ENCODE measurements at regions not wholly inside any gene's neighbourhood (a gene's known extent, or its start where the extent isn't known, plus 50 kb on each side); places are given as distances from the start of the nearest gene placed in this dataset.

GRCh38 chr4:177185579-177185978, 124.1 kb upstream of the NEIL3 start:
- TF ChIP-seq FOXP2 (optimal IDR thresholded peaks at IDR 0.05; ENCODE audit: borderline replicate concordance, extremely low read depth, extremely low read length, insufficient read depth), result no peak
- TF ChIP-seq SIN3A (IDR thresholded peaks at IDR 0.05; ENCODE audit: borderline replicate concordance, insufficient read depth, low read length), result no peak
- no peak for TF ChIP-seq REST (IDR thresholded peaks at IDR 0.05; ENCODE audit: insufficient read depth in 1 of 2, low read depth in 2 of 2, low read length in 2 of 2)
- TF ChIP-seq TAF1 (IDR thresholded peaks at IDR 0.05; ENCODE audit: borderline replicate concordance, insufficient read depth, low read length), result no peak
- TF ChIP-seq POLR2AphosphoS5 (IDR thresholded peaks at IDR 0.05; ENCODE audit: low read depth, low read length), result no peak

- no peak for TF ChIP-seq TAF1 (IDR thresholded peaks at IDR 0.05; ENCODE audit: borderline replicate concordance, insufficient read depth, low read length)
- TF ChIP-seq FOXP2 (optimal IDR thresholded peaks at IDR 0.05; ENCODE audit: borderline replicate concordance, extremely low read depth, extremely low read length, insufficient read depth), result no peak
- no peak for TF ChIP-seq POLR2AphosphoS5 (IDR thresholded peaks at IDR 0.05; ENCODE audit: low read depth, low read length)
- TF ChIP-seq SIN3A (IDR thresholded peaks at IDR 0.05; ENCODE audit: borderline replicate concordance, insufficient read depth, low read length), result no peak
- TF ChIP-seq REST (IDR thresholded peaks at IDR 0.05; ENCODE audit: insufficient read depth in 1 of 2, low read depth in 2 of 2, low read length in 2 of 2), result no peak
Measured at GRCh38 chr4:177187371-177187770, 122.3 kb upstream of the NEIL3 start.

GRCh38 chr4:177190995-177191580, 118.6 kb upstream of the NEIL3 start:
- TF ChIP-seq REST (IDR thresholded peaks at IDR 0.05; ENCODE audit: insufficient read depth in 1 of 2, low read depth in 2 of 2, low read length in 2 of 2) (no peak), SIN3A (IDR thresholded peaks at IDR 0.05; ENCODE audit: borderline replicate concordance, insufficient read depth, low read length) (no peak), FOXP2 (optimal IDR thresholded peaks at IDR 0.05; ENCODE audit: borderline replicate concordance, extremely low read depth, extremely low read length, insufficient read depth) (no peak), POLR2AphosphoS5 (IDR thresholded peaks at IDR 0.05; ENCODE audit: low read depth, low read length) (no peak), TAF1 (IDR thresholded peaks at IDR 0.05; ENCODE audit: borderline replicate concordance, insufficient read depth, low read length) (no peak)

GRCh38 chr4:177191586-177191985, 118.1 kb upstream of the NEIL3 start:
- no peak for TF ChIP-seq REST (IDR thresholded peaks at IDR 0.05; ENCODE audit: insufficient read depth in 1 of 2, low read depth in 2 of 2, low read length in 2 of 2)
- TF ChIP-seq FOXP2 (optimal IDR thresholded peaks at IDR 0.05; ENCODE audit: borderline replicate concordance, extremely low read depth, extremely low read length, insufficient read depth), result no peak
- no peak for TF ChIP-seq SIN3A (IDR thresholded peaks at IDR 0.05; ENCODE audit: borderline replicate concordance, insufficient read depth, low read length)
- TF ChIP-seq POLR2AphosphoS5 (IDR thresholded peaks at IDR 0.05; ENCODE audit: low read depth, low read length), result no peak
- no peak for TF ChIP-seq TAF1 (IDR thresholded peaks at IDR 0.05; ENCODE audit: borderline replicate concordance, insufficient read depth, low read length)

Data from PFSK-1 (cell line).